Hematopoietic multipotent progenitor cell treated with erythropoietin and hydrocortisone succinate and interleukin-3 and kit ligand, for 15 days (in vitro differentiated cells): ENCODE measurements at regions not wholly inside any gene's neighbourhood (a gene's known extent, or its start where the extent isn't known, plus 50 kb on each side); places are given as distances from the start of the nearest gene placed in this dataset.
A peak's percentile ranks its signal among the peaks of the same experiment; 100 is the strongest.
"Not testable (repeated sequence)": the region's sequence is repeated elsewhere in the genome, so short reads cannot be mapped to it uniquely, and the experiment has no call there.

Source experiments
- DNase-seq: peaks from one replicate; pipeline ENCODE4 v3.0.0-alpha.2; 2015; ENCODE audit warnings: low spot score

DNA sequence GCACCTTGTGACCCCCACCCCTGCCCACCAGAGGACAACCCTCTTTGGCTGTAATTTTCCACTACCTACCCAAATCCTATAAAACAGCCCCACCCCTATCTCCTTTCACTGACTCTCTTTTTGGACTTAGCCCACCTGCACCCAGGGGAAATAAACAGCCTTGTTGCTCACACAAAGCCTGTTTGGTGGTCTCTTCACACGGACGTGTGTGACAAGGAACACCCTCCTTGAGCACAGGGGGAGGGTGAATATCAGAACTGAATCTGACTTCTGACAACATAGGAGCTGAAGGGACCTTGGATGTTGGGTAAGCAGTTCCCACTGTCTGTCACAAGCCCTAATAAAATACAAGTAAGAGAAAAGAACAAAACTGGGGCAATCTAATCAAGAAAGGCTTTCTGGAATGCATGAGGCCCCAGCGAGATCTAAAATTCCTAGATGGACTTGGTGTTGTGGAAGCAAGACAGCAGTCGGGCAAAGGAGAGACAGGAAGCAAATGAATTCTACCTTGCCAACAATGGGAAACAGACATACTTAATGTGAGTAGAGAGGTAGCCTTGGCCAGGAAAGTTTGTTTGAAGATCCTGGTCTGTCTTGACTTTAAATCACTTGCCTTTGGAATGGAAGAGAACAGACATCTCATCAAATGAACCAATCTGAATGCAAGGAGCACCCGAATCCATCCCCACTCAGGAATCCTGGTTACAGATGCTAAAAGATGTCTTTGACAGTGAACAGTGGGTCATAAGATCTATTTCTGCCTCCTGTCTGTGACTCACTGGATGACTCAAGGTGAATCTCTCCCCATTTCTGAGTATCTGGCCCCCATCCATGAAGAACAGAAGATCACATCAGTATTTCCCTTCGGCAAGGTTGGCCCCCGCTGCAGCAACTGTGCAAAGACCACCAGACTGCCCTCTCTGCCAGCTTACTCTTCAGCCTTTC lies 53.3 kb downstream of the OLFML3 start:
- no peak for DNase-seq

DNA sequence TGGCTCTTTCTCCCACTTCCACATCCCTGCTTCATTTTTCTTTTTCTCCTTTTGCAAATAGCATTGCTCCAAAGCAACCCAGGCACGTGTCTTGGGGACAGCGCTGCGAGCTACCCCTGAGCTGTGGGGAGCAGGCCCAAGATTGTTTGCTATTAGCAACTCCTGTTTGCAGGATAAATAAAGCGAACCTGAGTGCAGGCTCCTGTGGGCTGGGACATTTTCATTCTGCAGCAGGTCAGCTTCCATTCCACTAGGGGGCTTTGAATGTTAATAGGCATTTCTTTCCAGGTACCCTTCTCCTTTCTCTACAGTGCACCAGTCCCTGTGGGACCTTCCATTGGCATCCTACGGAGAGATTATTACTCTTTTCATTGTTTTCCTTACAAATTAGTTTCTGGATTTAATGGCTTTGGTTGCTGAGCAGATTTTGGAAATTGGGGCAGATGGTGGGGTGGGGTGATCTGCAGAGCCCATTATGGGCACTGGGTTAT lies 54.0 kb downstream of the OLFML3 start:
- peak; percentile 12 for DNase-seq

DNA sequence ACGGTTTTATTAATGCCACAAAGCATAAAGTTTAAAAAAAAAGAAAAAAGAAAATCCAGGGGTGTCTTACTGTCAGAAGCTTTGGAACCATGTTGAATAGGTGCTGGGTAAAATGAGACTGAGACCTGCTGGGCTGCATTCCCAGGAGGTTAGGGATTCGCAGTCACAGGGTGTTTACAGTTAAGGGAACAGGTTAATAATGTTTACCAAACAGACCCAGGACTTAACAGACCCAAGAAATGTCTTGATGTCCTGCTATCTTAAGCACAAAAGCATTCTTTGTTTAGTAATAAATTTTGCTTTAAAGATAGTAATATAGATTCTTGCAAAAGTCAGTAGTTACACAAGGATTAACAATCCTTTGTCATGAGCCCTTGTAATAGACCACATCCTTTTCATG lies 54.7 kb downstream of the OLFML3 start:
- DNase-seq, result no peak

DNA sequence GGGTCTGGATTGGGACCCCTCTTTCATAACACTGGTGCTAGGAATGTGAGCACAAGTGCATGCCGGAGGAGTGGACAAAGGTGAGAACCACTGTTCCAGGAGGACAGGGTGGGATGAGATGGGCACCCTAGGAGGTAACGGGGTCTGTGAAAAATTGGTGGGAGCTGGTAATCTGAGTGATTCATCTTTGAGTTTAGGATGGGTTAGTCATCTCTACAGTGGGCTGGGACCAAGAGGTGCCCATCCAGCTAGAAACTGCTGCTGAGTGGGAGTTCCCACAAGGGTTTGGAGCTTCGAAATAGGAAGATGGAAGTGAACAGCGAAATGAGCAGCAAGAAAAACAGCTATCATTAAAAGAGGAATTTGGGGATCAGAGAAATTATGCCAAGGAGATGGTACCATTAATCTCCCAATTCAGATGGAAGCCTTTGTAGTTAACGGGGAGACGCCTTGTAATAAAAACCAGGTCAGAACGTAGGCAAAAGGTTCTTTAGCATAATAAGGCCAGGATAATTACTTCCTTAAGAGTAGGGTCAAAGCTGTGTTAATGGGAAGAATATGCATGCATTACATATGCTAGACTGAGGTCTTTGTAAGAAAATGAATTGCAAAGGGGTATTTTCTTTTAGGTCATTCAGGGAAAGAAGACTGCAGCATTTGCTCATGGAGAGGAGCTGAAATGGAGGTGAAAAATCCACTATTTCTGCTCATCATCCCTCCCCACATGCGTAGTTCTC lies 55.5 kb downstream of the OLFML3 start:
- no peak for DNase-seq

DNA sequence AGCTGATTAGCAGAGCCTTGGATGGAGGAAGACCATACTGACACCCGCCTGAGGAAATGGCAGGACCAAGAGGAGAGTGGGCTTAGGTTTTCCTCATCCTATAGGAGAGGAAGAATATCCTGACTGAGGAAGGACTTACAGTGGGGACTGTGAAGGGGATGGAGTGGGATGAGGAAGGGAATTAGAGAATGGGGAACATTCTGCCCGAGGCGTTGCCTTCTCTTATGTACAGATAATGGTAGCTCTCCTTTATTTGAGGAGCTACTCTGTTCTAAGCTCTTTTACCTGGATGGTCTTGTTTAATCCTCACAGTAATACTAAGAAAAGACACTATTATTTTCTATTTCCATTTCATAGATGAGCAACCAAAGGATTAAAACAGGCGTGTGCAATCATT lies 56.0 kb downstream of the OLFML3 start:
- no peak for DNase-seq

DNA sequence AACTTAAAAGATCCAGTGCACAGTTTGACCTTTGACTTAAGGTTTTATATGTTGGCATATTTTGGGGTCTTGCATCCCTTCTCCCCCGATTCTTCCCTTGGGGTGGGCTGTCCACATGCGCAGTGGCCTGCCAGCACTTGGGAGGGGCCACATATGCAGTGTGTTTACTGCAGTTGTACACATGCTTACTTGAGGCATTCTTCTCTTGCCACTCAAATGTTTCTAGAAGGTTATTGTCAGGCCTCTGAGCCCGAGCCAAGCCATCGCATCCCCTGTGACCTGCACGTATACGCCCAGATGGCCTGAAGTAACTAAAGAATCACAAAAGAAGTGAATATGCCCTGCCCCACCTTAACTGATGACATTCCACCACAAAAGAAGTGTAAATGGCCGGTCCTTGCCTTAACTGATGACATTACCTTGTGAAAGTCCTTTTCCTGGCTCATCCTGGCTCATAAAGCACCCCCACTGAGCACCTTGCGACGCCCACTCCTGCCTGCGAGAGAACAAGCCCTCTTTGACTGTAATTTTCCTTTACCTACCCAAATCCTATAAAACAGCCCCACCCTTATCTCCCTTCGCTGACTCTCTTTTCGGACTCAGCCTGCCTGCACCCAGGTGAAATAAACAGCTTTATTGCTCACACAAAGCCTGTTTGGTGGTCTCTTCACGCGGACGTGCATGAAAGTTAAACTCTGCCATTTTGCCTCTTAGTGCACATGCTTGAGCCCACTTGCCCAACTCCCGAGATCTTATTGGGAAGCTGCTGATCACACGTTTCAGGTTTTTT lies 57.8 kb downstream of the OLFML3 start:
- not testable (repeated sequence) for DNase-seq

DNA sequence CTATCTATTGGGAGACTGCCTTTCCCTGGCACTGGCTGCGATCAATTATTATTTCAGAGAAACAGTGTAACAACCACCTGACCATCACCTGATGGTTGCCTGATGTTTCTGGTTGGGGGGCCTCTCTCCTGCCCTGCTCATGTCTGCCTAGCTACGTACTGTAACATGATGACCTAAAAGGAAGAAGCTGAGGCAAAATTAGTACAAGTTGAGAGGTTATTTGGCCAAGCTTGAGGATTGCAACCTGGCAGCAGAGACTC lies 58.3 kb downstream of the OLFML3 start:
- DNase-seq, result no peak

DNA sequence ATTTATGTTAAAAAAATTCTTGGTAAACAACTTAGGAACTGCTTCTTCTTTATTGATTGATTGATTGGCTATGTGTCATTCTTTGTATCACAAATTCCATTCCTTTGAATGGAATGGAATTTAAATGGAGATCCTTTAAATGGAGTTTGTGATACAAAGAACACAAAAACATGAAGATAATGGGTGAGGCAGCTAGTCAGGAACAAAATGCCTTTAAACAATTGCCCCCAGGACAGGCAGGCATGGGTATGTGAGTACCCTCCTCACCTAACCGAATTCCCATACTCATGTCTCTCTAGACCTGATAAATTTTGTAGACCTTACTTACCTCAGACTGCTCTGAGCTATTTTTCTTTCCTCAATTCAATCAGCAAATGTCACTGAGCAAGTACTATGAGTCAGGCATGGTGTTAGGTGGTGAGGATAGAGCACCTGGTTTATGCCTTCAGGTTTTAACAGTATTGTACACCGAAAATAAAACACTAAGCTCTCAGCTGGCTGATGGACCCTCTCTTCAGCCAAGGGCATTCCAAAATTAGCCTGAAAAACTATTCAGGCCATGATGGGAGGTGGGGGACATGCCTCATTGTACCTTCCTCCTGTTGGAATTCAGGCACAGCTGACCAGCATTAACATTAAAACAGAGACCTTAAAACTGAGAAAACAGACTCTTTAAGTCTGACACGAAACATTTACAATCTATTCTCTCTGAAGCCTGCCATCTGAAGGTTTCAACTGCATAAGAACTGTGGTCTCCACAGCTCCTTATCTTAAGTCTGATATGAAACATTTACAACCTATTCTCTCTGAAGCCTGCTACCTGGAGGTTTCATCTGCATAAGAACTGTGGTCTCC lies 58.9 kb downstream of the OLFML3 start:
- DNase-seq, result no peak
